H9 (cell line): ENCODE measurements at regions not wholly inside any gene's neighbourhood (a gene's known extent, or its start where the extent isn't known, plus 50 kb on each side); places are given as distances from the start of the nearest gene placed in this dataset.

Source experiments
- DNase-seq: peaks from one replicate; pipeline ENCODE4 v3.0.0-alpha.2; 2017
- H2AFZ ChIP-seq: one replicate; pipeline ENCODE4 v1.6.1; 2013; ENCODE audit warnings: mild to moderate bottlenecking, low read length, control low read depth, moderate library complexity
- H2AK5ac ChIP-seq: 2 replicates; pipeline ENCODE4 v1.6.1; 2013; ENCODE audit warnings: low read length, control low read depth, mixed read lengths; ENCODE audit not compliant: insufficient read length
- H2BK120ac ChIP-seq: one replicate; pipeline ENCODE4 v1.6.1; 2013; ENCODE audit warnings: low read depth, mild to moderate bottlenecking, low read length, control low read depth, inconsistent platforms; ENCODE audit not compliant: poor library complexity, severe bottlenecking
- H2BK12ac ChIP-seq: 2 replicates; pipeline ENCODE4 v1.6.1; 2013; ENCODE audit warnings: low read length, control low read depth, mixed read lengths, low read depth; ENCODE audit not compliant: insufficient read length
- H2BK15ac ChIP-seq: 2 replicates; pipeline ENCODE4 v1.6.1; 2013; ENCODE audit warnings: low read depth, low read length, control low read depth
- H2BK20ac ChIP-seq: one replicate; pipeline ENCODE4 v1.6.1; 2013; ENCODE audit warnings: low read depth, mild to moderate bottlenecking, low read length, control low read depth, inconsistent platforms; ENCODE audit not compliant: poor library complexity, severe bottlenecking
- H2BK5ac ChIP-seq: 2 replicates; pipeline ENCODE4 v1.6.1; 2013; ENCODE audit warnings: low read length, control low read depth, mixed read lengths; ENCODE audit not compliant: insufficient read length
- H3K14ac ChIP-seq: 2 replicates; pipeline ENCODE4 v1.6.1; 2013; ENCODE audit warnings: low read length, control low read depth; ENCODE audit not compliant: insufficient read depth
- H3K18ac ChIP-seq: 2 replicates; pipeline ENCODE4 v1.6.1; 2013; ENCODE audit warnings: low read depth, mild to moderate bottlenecking, mixed read lengths, low read length, control low read depth; ENCODE audit not compliant: insufficient read length
- H3K23ac ChIP-seq: 2 replicates; pipeline ENCODE4 v1.6.1; 2013; ENCODE audit warnings: low read length, control low read depth, mixed read lengths, low read depth; ENCODE audit not compliant: insufficient read length
- H3K23me2 ChIP-seq: 2 replicates; pipeline ENCODE4 v1.6.1; 2013; ENCODE audit warnings: low read depth, mild to moderate bottlenecking, mixed read lengths, low read length, control low read depth; ENCODE audit not compliant: insufficient read length, poor library complexity, severe bottlenecking
- H3K27ac ChIP-seq: 2 replicates; pipeline ENCODE4 v1.5.1; 2013; ENCODE audit warnings: low read length, control low read depth, mixed read lengths, low read depth; ENCODE audit not compliant: insufficient read length
- H3K27me3 ChIP-seq: 2 replicates; pipeline ENCODE4 v1.6.1; 2013; ENCODE audit warnings: low read length, control low read depth, inconsistent platforms; ENCODE audit not compliant: insufficient read depth
- H3K4ac ChIP-seq: 2 replicates; pipeline ENCODE4 v1.6.1; 2013; ENCODE audit warnings: low read depth, mild to moderate bottlenecking, control low read depth, inconsistent platforms, low read length, moderate library complexity
- H3K4me1 ChIP-seq: 2 replicates; pipeline ENCODE4 v1.6.1; 2013; ENCODE audit warnings: low read length, control low read depth, inconsistent platforms; ENCODE audit not compliant: insufficient read depth
- H3K4me2 ChIP-seq: 2 replicates; pipeline ENCODE4 v1.6.1; 2013; ENCODE audit warnings: low read length, control low read depth, mixed read lengths; ENCODE audit not compliant: insufficient read length, insufficient read depth
- H3K56ac ChIP-seq: 2 replicates; pipeline ENCODE4 v1.6.1; 2013; ENCODE audit warnings: low read depth, mild to moderate bottlenecking, mixed read lengths, low read length, control low read depth; ENCODE audit not compliant: insufficient read length
- H3K79me1 ChIP-seq: 2 replicates; pipeline ENCODE4 v1.6.1; 2013; ENCODE audit warnings: low read depth, mild to moderate bottlenecking, moderate library complexity, low read length, control low read depth, inconsistent platforms; ENCODE audit not compliant: insufficient read depth, poor library complexity, severe bottlenecking
- H3K79me2 ChIP-seq: 2 replicates; pipeline ENCODE4 v1.6.1; 2013; ENCODE audit warnings: low read length, control low read depth, inconsistent platforms; ENCODE audit not compliant: insufficient read depth
- H3K9ac ChIP-seq: 2 replicates; pipeline ENCODE4 v1.6.1; 2013; ENCODE audit warnings: low read length, control low read depth, mixed read lengths; ENCODE audit not compliant: insufficient read length; ENCODE audit errors: extremely low read depth
- H3K9me3 ChIP-seq: one replicate; pipeline ENCODE4 v1.6.1; 2013; ENCODE audit warnings: low read depth, low read length, inconsistent platforms; ENCODE audit not compliant: control insufficient read depth
- H3T11ph ChIP-seq: one replicate; pipeline ENCODE4 v1.6.1; 2013; ENCODE audit warnings: mild to moderate bottlenecking, low read length, control low read depth, inconsistent platforms
- H4K20me1 ChIP-seq: one replicate; pipeline ENCODE4 v1.6.1; 2013; ENCODE audit not compliant: control insufficient read depth, insufficient read length, insufficient read depth
- H4K5ac ChIP-seq: 2 replicates; pipeline ENCODE4 v1.6.1; 2013; ENCODE audit warnings: low read depth, mild to moderate bottlenecking, mixed read lengths, low read length, control low read depth; ENCODE audit not compliant: insufficient read length
- H4K8ac ChIP-seq: replicated peaks from 2 replicates; pipeline ENCODE4 v1.6.1; 2013; ENCODE audit warnings: low read length, control low read depth, mixed read lengths, low read depth; ENCODE audit not compliant: insufficient read length
- H4K91ac ChIP-seq: 2 replicates; pipeline ENCODE4 v1.6.1; 2013; ENCODE audit warnings: low read depth, mild to moderate bottlenecking, moderate library complexity, mixed read lengths, low read length, control low read depth; ENCODE audit not compliant: insufficient read length
- H3K27ac Mint-ChIP-seq, 3 experiments: 2 replicates in 2 of 3; 3 replicates in 1 of 3; pipeline ENCODE4 v1.8.0; 2020 to 2021; ENCODE audit warnings: mixed read lengths in 3 of 3, mild to moderate bottlenecking in 1 of 3, moderate library complexity in 1 of 3
- H3K27me3 Mint-ChIP-seq: 2 replicates; pipeline ENCODE4 v1.8.0; 2021; ENCODE audit warnings: low read depth, mild to moderate bottlenecking, moderate library complexity, mixed read lengths
- H3K36me3 Mint-ChIP-seq, 3 experiments: 2 replicates in 2 of 3; 3 replicates in 1 of 3; pipeline ENCODE4 v1.8.0; 2020 to 2021; ENCODE audit warnings: low read depth in 3 of 3, mixed read lengths in 3 of 3; ENCODE audit not compliant: insufficient read depth in 1 of 3
- H3K4me1 Mint-ChIP-seq, 2 experiments: 2 replicates each; pipeline ENCODE4 v1.8.0; 2020; ENCODE audit warnings: mixed read lengths in 2 of 2
- H3K4me3 Mint-ChIP-seq, 2 experiments: 2 replicates in 1 of 2; 3 replicates in 1 of 2; pipeline ENCODE4 v1.8.0; 2020 to 2021; ENCODE audit warnings: mild to moderate bottlenecking in 2 of 2, mixed read lengths in 2 of 2, moderate library complexity in 1 of 2
- H3K9me3 Mint-ChIP-seq, 2 experiments: 2 replicates in 1 of 2; 3 replicates in 1 of 2; pipeline ENCODE4 v1.8.0; 2020; ENCODE audit warnings: mild to moderate bottlenecking in 2 of 2, mixed read lengths in 2 of 2, moderate library complexity in 1 of 2
- CTCF ChIP-seq: fragments of 200-600 bp; sonication (generic); conservative IDR thresholded peaks from 3 replicates; pipeline ENCODE4 v1.8.0; 2021; ENCODE audit warnings: antibody characterized with exemption, mild to moderate bottlenecking
- WGBS: extraction: QIAGEN DNeasy Blood & Tissue Kit; methylation state at CpG from one replicate; pipeline ENCODE4 v1.1.7; 2013; ENCODE audit warnings: missing lambda C conversion rate, low lambda C conversion rate, mixed read lengths; ENCODE audit not compliant: insufficient read length; ENCODE audit errors: extremely low coverage; 5-methylcytosine and 5-hydroxymethylcytosine counted together

DNA sequence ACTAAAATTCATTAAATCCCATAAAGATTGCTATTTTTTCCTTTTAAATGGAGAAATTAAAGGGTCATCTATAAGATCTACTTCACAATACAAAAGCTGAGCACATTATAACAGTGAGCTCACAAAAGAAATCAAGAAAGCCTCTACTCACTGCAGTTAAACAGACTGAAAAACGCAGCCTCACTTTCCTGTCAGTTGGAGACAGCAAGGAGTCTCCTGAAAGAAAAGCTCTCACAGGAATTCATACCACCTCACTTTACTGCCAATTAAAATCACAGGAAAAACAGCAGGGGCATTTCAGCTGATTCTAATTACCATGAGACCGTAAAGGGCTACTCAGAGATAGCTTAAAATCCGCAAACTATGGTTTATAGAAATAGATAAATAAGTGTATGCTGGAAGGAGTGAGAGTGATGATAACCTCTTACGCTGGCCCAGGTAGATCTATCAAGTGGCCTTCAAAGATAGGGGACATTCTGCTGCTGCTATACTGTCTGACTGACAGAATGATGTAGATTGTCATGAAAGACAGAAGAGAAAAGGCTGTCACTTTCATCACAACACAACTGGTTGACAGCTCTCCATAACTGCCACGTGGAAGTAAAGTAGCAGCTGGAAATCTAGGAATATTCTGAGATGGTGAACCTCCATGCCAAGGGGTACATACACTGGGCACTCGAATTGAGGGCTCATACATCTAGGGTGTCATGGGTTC lies 1333.7 kb upstream of the DIAPH2 start:
- Histone ChIP-seq H3K4me2 (no peak overlapping the region), H3K79me1 (no peaks in the 10 kb centered on the region), H3K9me3 (no peaks in the 10 kb centered on the region), H3K18ac (no peak overlapping the region), H4K8ac (no peak overlapping the region), H3K79me2 (no peaks in the 10 kb centered on the region), H3T11ph (no peak overlapping the region), H4K20me1 (no peaks in the 10 kb centered on the region), H4K91ac (no peak overlapping the region), H3K4me1 (no peaks in the 10 kb centered on the region), H3K56ac (no peak overlapping the region), H3K9ac (no peak overlapping the region), H3K23me2 (no peaks in the 10 kb centered on the region), H2BK12ac (no peak overlapping the region), H3K27me3 (no peaks in the 10 kb centered on the region), H4K5ac (no peak overlapping the region), H2BK20ac (no peak overlapping the region), H3K14ac (no peak overlapping the region), H2AFZ (no peak overlapping the region), H2BK120ac (no peak overlapping the region), H3K27ac (no peak overlapping the region), H2BK15ac (no peak overlapping the region), H3K4ac (no peak overlapping the region), H3K23ac (no peak overlapping the region), H2BK5ac (no peak overlapping the region), H2AK5ac (no peak overlapping the region)
- Mint-ChIP-seq H3K36me3 (0 out of 7 replicates have a peak, but pooled peaks cover 0 to 2% (median 0%) of the 10 kb centered on the region in 3 experiments), H3K27ac (peak overlapping the region in 1 of 3 experiments; percentile 82; a peak in 1 of 7 replicates), H3K9me3 (peaks cover 3 to 4% of the 10 kb centered on the region in 2 experiments; a peak in 2 of 5 replicates), H3K4me3 (no peak overlapping the region), H3K27me3 (no peaks in the 10 kb centered on the region), H3K4me1 (peaks cover 7 to 8% of the 10 kb centered on the region in 2 experiments)
- WGBS, result no CpG with 5 or more reads among the region's 6 CpGs
- DNase-seq, result no peak
- TF ChIP-seq CTCF, result no peak
